HG03103 (cell line): ENCODE measurements at regions not wholly inside any gene's neighbourhood (a gene's known extent, or its start where the extent isn't known, plus 50 kb on each side); places are given as distances from the start of the nearest gene placed in this dataset.
"Not testable (repeated sequence)": the region's sequence is repeated elsewhere in the genome, so short reads cannot be mapped to it uniquely, and the experiment has no call there.

Experiments used
- ATAC-seq: cut with Tn5 transposase; IDR thresholded peaks from one replicate; pipeline ENCODE4 v1.9.1; 2021; ENCODE audit warnings: low read depth; ENCODE audit not compliant: unreplicated experiment

DNA sequence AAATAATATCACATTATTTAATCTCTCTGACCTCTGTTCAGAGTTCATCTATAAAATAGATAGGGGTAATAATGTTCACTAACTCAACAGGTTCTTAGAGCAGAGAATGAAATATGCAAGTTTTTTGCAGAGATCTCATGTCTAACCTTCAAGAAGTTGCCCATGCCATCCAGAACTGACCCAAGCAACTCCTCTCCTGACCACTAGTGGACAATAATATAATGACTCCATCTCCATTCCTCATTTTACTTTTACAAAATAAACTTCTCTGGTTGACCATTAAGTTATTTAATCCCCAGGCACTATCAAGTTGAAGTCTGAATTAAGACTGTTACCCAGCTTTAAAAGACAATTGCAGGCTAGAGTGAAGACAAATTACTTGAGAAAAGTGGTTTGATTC, 382.6 kb downstream of the KCNA4 start:
- ATAC-seq: no peak

DNA sequence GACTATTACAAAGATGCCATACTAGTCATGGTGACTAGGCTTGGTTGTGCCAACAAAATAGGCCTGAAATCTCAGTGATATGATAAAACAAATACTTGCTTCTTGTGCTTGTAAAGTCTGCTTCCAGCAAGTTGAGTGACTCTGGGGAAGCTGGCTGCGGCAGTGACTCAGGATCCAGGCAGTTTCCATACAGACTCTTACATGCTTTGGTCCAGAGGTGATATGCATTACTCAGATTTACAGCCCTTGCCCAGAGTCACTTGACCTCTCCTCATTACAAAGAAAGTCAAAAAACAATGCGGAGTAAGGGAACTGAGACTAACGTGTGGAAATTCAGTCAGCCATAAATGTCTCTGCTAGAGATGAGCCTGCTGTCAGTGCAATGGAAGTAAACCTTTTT, 387.5 kb downstream of the KCNA4 start:
- no peak for ATAC-seq

DNA sequence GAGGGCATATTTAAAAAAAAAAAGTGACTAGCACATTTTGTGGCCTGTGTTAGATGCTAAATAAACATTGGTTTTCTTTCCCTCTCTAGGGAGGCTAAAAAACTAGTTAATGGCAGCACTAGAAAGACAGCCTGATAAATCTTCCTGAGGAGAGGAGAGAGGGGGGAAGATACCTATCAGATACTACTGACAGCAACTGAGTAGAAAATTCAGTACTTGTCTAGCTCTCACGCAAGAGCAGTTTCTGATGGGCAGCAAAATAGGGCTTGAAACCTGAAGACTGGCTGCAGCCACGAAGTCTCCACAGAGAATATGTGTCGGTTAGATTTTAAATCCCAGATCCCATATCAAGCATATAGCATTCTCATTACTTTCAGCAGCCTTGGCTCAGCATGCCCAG, 388.2 kb downstream of the KCNA4 start:
- ATAC-seq: no peak

DNA sequence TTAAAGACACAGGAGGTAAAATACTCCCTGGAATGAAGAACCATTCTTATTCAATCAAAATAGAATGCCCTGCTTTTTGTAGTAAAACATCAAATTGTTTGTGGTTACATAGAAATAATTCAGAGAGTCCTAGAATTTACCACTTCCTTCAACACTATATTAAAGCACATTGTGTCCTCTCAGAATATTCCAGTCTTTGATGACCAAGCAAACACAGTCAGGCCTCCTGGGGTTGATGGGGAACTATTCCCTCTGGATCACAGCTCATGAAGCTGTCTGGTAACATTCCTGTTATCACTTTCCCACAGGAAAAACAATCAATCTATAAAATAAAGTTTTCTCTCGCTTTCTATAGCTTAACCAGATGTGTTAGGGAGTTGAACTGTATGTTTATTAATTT, 389.3 kb downstream of the KCNA4 start:
- ATAC-seq: no peak

DNA sequence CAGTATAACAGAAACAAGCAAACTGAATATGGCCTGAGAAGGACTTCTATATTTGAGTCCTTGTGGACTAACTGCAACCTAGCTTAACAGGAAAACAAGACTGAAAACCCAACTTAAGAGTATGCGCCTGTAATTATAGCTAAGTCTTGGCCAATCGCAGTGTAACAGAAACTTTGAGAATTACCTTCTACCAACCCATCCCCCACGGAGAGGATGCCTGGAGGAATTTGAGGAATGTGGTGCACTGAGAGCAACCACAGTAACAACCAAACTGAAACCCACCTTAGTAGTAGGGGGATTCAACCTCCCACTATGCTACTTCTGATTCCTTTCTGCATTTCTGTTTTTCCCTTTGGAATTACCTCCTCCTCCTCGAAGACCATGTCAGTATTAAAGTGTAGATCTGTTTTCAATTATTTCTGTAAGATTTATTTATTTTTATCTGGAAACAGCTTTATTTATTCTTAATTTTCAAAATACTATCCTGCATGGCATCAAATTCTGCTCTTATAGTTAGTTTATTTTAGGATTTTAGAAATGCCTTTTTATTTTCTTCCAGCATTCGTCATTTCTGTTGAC, 393.6 kb downstream of the KCNA4 start:
- ATAC-seq: no peak

DNA sequence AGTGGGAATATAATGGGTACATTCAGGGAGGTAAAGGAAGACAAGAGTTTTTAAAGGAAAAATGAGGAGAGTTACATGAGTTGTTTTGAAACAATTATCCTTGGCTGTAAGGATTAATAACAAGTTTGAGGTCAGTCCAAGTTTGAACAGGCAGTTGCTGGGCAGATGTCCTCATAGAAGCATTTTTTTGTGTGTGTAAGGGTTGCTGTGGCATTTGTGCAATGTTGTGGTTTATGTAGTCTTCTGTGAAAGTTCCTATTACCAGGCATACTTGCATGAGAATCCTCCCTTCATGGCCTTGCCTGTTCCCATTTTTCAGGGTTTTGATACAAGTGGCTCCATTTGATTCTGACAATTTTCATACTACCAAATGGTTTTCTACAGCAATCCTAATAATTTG, 400.2 kb downstream of the KCNA4 start:
- no peak for ATAC-seq

DNA sequence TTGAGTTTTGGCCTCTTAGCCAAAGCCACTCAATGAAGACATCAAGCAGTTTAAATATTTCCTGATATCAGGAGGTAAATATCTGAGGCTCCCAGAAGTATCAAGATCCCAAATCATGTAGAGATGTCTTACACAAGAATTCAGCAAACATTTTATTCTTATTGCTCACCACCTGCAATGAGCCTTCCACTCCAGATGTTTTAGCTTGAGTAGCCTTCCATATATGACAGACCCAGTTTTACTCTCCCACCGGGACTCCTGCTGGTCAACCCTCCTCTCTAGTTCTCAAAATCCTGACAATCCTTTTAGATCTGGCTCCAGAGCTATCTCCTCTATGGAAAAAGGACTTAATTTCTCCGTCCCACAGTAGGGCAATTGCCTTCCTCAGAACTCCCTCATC, 404.4 kb downstream of the KCNA4 start:
- no peak for ATAC-seq

DNA sequence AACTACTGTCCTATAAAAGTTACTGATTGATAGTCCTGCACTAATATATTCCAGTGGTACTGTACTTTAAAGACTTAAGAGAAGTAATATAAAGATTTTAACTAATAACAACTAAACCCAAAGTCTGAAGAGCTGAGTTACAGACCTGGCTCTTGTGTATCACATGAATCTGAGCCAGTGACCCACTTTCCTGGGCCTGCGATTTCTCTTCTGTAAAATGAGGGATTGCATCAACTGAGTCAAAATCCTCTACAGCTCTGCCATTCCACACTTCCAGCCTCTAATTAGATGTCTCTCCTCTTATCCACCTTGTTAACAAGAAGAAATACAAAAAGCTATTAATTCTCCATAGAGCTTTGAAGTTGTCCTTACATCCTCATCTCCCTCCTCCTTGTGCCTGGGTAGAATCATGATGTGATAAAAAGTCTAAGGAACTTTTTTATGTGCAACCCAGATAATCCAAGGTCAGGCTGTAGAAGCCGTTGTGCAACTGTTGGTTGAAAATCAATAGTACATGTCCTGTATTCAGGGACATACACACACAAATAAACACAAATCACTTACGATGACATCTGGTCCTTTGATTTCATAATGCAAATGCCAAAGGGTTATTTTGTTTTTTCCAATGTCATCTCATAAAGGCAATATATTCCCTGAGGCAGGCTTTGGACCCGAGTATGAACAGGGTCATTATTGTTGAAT, 410.3 kb downstream of the KCNA4 start:
- no peak for ATAC-seq

DNA sequence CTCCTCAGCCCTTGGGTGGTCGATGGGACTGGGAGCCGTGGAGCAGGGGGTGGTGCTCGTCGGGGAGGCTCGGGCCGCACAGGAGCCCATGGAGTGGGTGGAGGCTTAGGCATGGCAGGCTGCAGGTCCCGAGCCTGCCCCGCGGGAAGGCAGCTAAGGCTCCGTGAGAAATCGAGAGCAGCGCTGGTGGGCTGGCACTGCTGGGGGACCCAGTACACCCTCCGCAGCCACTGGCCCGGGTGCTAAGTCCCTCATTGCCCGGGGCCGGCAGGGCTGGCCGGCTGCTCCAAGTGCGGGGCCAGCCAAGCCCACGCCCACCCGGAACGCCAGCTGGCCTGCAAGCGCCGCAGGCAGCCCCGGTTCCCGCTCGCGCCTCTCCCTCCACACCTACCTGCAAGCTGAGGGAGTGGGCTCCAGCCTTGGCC, 416.7 kb downstream of the KCNA4 start:
- ATAC-seq: not testable (repeated sequence)

DNA sequence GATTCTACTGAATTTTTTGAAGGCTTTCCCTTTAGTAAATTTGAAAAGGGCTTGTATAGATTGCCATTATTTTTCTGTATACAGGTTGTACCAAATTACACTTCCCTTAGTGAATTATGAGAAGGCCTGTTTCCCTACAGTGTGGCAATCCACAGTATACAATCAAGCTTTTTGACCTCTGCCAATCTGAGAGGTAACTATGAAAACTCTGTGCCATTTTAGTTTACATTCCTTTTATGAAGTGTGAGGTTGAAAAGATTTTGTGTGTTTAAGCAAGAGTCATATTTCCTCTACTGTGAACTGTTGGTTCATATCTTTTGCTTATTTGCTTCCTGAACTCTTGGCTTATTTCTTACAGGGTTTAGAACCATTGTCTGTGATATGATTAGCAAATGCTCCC, 432.5 kb downstream of the KCNA4 start:
- ATAC-seq: no peak

DNA sequence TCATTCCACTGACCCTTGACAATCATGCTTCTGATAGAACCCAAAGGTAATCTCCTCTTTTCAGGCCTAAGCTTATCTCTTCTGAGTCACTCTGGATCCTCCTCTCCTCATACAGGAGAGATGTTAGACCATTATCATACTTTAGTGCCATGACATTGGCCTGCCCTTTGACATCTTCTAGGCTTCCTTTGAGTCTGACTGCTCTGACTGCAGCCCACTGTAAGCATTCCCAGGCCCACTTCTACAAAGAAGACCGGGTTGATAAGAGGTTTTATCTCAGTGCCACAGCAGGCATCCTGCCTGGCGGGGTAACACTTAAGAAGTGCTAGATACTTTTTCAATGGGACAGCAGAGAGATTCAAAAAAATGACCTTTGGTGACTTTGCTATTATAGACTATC, 438.0 kb downstream of the KCNA4 start:
- no peak for ATAC-seq

DNA sequence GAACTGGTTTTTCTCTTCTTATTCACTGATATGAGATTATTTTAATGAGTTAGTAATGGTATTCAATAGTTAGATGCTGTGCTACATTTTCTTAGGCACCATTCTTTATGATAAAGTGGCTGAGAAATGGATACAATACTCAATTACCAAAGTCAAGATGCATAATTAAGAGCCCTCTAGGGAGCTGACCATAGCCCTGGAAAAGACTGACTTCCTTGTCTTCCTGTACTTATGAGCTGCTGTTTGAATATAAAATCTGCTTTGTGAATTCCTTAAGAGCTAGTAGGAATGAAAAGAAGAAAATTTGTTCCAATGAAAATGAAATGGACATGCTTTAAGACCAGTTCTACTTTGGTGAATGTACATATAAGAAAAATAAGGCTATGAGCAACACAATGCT, 452.3 kb downstream of the KCNA4 start:
- no peak for ATAC-seq

DNA sequence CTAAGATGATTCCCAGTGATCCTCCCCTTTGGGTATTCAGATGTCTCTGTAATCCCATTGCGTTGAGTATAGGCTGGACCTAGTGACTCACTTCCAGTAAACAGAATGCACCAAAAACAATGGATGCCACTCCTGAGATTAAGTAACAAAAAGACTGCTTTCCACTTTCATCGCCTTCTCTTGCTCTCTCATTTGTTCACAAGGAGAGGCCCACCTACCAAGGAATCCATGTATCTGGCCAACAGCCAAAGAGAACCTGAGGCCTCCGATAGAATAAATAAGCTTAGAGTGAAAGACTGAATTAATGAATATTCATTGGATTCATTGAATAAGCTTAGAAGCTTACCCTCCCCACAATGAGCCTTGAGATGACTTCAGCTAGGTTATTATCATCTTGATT, 454.6 kb downstream of the KCNA4 start:
- ATAC-seq: no peak

DNA sequence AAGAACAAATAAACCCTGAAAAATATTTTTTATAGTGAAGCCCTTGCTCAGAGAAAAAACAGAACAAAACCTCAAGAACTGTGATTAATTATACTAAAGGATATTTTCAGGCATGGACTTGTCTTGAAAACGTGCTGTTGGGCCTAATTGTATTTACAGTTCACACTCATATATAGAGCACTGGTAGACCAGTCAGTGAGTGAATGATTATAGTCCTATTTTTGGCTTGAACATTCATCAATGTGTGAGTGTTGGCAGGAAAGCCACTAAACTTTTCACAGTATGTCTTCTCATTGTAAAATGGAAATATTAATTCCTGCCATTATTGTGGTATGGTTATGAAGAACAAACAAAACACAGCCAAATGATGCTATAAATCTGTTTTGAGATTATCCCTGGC, 462.8 kb downstream of the KCNA4 start:
- no peak for ATAC-seq

DNA sequence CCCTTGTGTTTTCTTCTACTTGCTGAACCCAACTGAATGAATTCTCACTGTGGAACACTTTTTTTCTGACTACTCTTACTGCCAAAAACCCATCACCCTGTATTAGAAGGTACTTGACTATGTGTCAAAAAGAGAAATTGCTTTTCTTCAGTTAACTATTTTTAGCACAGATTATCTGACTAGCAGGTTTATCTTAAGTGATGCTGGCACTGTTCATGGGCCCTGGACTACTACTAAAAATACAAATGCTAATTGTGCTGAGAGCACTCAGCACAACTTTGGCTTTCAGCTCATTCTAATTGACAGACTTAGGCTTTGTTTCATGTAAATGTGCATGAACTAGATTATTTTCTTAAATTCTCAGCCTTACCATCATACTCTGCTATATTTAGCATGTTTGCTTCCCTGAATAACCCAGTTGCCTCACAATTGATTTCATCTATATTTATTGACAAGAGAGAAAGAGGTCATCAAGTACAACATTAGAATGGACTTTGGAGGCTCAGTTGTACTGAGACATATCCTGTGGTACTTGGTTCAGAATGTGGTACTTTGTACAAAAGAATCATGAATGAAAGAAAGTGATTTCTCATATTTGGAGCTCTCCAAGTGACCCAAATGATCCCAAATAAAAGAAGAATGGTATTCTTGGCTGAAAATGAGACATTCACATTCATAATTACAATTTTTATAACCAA, 478.3 kb downstream of the KCNA4 start:
- no peak for ATAC-seq

DNA sequence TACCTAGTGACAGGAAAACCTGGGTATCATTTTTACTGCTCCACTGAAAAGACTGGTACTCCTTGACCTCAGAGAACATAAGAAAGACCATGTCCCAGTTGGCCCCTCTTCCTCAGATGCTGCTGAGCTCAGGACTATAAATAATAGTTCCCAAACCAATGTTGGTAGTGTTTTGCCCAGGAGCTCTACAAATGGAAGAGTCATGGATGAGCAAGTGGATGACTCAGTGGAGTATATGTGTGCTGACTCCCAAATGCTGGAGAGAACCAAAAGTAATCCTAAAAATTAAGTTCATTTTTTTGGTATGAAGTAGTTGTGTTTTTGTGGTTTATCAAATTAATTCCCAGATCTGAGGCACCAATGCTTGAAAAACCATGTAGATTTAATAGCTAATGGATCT, 482.0 kb downstream of the KCNA4 start:
- ATAC-seq: no peak

DNA sequence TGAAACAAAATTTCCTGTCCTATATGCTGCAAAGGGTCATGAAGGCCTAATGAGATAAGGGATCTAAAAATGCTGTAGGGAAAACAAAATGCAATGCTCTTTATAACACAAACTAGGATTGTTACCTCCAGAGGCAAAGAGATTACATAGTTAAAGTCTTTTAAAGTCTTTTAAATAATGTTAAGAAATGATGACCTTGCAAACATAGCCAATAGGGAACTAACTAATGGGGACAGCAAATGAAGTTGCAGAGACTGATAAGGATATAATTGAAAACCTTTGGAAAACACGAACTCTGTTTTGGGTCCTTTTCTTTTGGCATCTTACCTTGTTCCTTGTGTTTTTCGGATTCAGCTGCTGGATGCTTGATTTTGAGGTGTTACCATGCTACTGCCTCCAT, 485.9 kb downstream of the KCNA4 start:
- no peak for ATAC-seq

DNA sequence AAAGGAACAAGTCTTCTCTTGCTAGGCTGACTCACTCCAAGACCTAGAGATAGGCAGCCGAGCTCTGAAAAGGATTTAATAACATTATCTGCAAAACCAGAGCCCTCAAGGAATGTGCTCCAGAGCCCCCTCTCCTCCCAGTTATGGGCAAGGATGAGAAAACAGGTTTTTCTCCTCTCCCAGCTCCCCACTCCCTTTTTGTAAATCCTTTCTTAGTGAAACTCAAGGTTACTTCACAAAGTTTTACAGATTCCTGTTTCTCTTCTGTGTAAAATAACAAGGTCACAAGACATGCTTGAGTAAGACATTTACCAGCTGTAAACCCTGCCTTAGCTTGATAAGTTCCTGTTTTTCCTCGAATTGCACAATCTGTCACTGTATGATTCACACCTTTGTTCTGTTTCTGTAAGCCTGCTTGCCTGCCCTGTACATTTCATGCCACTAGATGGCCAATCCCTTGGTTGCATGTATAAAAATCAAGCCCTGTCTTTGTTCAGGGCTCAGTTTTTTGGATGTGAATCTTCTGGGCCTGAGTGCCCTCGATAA, 489.4 kb downstream of the KCNA4 start:
- peak; percentile 65 for ATAC-seq

DNA sequence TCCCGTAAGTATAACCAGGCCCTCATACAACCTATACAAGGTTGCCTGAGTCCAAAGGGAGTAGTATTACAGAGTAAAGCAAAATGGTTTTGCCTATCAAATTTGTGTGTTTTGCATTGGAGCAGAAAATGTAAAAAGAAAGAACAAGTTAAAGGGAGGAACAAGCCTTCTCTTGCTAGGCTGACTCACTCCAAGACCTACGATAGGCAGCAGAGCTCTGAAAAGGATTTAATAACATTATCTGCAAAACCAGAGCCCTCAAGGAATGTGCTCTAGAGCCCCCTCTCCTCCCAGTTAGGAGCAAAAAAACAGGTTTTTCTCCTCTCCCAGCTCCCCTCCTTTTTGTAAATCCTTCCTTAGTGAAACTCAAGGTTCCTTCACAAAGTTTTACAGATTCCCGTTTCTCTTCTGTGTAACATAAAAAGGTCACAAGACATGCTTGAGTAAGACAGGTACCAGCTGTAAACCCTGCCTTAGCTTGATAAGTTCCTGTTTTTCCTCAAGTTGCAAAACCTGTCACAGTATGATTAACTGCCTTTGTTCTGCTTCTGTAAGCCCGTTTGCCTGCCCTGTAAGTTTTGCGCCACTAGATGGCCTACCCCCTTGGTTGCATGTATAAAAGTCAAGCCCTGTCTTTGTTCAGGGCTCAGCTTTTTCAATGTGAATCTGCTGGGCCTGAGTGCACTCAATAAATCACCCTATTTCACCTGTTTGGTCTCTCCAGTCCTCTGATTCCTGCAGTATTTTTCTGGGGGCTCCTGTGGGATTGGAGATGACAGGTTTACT, 498.2 kb downstream of the KCNA4 start:
- no peak for ATAC-seq

DNA sequence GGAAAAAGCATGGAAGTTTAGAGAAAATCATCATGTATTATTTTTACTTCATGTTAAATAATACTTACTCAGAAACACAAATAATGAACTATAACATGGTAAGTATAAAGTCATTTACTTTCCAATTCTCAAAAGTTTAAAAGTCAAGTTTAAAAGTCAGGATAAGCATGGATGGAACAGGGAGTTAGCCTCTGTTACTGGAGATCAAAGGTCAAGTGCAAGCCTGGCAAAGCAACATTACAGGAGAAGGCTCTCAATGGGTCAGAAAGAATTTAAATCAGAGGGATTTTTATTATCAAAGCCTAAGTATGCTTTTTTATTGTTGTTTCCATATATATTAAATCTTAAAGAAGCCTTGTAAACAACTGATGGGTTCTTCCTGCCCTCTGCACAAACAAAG, 505.4 kb downstream of the KCNA4 start:
- ATAC-seq: no peak

DNA sequence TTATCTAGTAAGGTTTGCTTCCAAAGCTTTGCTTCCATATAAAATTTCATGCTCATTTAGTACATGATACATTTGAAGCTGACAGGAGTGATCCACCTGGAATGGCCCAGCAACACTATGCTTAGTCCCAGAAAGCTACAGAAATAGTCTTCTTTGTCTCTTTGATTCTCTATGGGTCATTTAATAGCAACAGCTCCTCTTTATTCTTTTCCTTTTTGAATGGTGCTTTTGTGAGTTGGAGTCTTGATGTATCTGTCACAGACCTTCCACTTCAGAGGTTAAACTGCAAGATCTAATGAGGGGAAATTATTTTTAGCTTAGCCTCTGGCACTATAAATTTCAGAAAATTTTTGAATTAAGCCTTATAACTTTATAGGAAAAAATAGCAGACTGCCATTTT, 509.5 kb downstream of the KCNA4 start:
- no peak for ATAC-seq
